ENCODE measurements at regions not wholly inside any gene's neighbourhood (a gene's known extent, or its start where the extent isn't known, plus 50 kb on each side); places are given as distances from the start of the nearest gene placed in this dataset.

- no peak for TF ChIP-seq CTCF (IDR thresholded peaks at IDR 0.05; ENCODE audit: insufficient read depth, low read depth, low read length)
- no peak for TF ChIP-seq EZH2 (IDR thresholded peaks at IDR 0.05; ENCODE audit: insufficient read depth, low read length)
Measured at GRCh38 chr1:221555689-221556433, 186.0 kb downstream of the DUSP10 start.

All from astrocyte (in vitro differentiated cells and primary cell).